Liver (tissue), 3 donors: ENCODE measurements at regions not wholly inside any gene's neighbourhood (a gene's known extent, or its start where the extent isn't known, plus 50 kb on each side); places are given as distances from the start of the nearest gene placed in this dataset.

Source experiments
- ATF3 ChIP-seq: IDR thresholded peaks from 2 replicates; pipeline ENCODE4 v1.6.1; 2016; ENCODE audit warnings: antibody characterized with exemption
- CTCF ChIP-seq: fragments of 150-350 bp; IDR thresholded peaks from 2 replicates; pipeline ENCODE4 v1.5.1; 2017; ENCODE audit warnings: improper control_type of control experiment, low read depth, low read length; ENCODE audit not compliant: missing input control
- GABPA ChIP-seq, 2 donors: IDR thresholded peaks in 1 of 2; conservative IDR thresholded peaks in 1 of 2; 2 replicates each; pipeline ENCODE4 v1.6.1; 2016; ENCODE audit warnings: antibody characterized with exemption in 2 of 2, mild to moderate bottlenecking in 1 of 2, moderate library complexity in 1 of 2
- HNF4A ChIP-seq, 2 donors: conservative IDR thresholded peaks; 2 replicates each; pipeline ENCODE4 v1.6.1; 2016; ENCODE audit warnings: antibody characterized with exemption in 2 of 2, mild to moderate bottlenecking in 2 of 2
- JUND ChIP-seq, 2 donors: IDR thresholded peaks; 2 replicates each; pipeline ENCODE4 v1.6.1; 2016; ENCODE audit warnings: antibody characterized with exemption in 2 of 2
- MAX ChIP-seq: IDR thresholded peaks from 2 replicates; pipeline ENCODE4 v1.6.1; 2016; ENCODE audit warnings: antibody characterized with exemption
- RAD21 ChIP-seq, 2 donors: IDR thresholded peaks; 2 replicates each; pipeline ENCODE4 v1.6.1; 2016; ENCODE audit warnings: antibody characterized with exemption in 2 of 2, mild to moderate bottlenecking in 2 of 2
- REST ChIP-seq: IDR thresholded peaks from 2 replicates; pipeline ENCODE4 v1.6.1; 2016; ENCODE audit warnings: antibody characterized with exemption, mild to moderate bottlenecking
- RXRA ChIP-seq, 2 donors: IDR thresholded peaks; 2 replicates each; pipeline ENCODE4 v1.6.1; 2017 to 2018; ENCODE audit warnings: antibody characterized with exemption in 2 of 2, mild to moderate bottlenecking in 1 of 2
- TAF1 ChIP-seq: conservative IDR thresholded peaks from 2 replicates; pipeline ENCODE4 v1.6.1; 2016; ENCODE audit warnings: antibody characterized with exemption, mild to moderate bottlenecking
- donor health status: healthy.
- donor health status: healthy.

- TF ChIP-seq CTCF (no peak), MAX (no peak), RAD21 (IDR thresholded peaks at IDR 0.05) (no peak), RXRA (IDR thresholded peaks at IDR 0.05) (no peak), REST (no peak), JUND (IDR thresholded peaks at IDR 0.05) (no peak), ATF3 (no peak), GABPA (IDR thresholded peaks at IDR 0.05 in 1 of 2, conservative IDR thresholded peaks at IDR 0.05 in 1 of 2) (no peak), TAF1 (no peak), HNF4A (conservative IDR thresholded peaks at IDR 0.05) (no peak)
Measured at GRCh38 chr9:26034786-26035185, 356.5 kb upstream of the TUSC1 start.
